HEK293 (cell line): ENCODE measurements at regions not wholly inside any gene's neighbourhood (a gene's known extent, or its start where the extent isn't known, plus 50 kb on each side); places are given as distances from the start of the nearest gene placed in this dataset.

Experiments used
- FEZF1 ChIP-seq: fragments of 450-650 bp; formaldehyde crosslinking; IDR thresholded peaks from 2 replicates; pipeline ENCODE4 v1.5.1; 2016; ENCODE audit warnings: missing biosample characterization, missing genetic modification characterization
- TCF7L2 ChIP-seq: IDR thresholded peaks from 2 replicates; pipeline ENCODE4 v1.6.1; 2011; ENCODE audit warnings: low read depth, mild to moderate bottlenecking, inconsistent platforms, low read length, moderate library complexity, borderline replicate concordance
- ZEB2 ChIP-seq: fragments of 450-650 bp; formaldehyde crosslinking; IDR thresholded peaks from 2 replicates; pipeline ENCODE4 v1.5.1; 2016; ENCODE audit warnings: missing biosample characterization, missing genetic modification characterization
- ZNF146 ChIP-seq: fragments of 450-650 bp; formaldehyde crosslinking; IDR thresholded peaks from 2 replicates; pipeline ENCODE4 v1.5.1; 2016; ENCODE audit warnings: missing biosample characterization, missing genetic modification characterization
- ZNF175 ChIP-seq: fragments of 450-650 bp; formaldehyde crosslinking; IDR thresholded peaks from 2 replicates; pipeline ENCODE4 v1.5.1; 2016; ENCODE audit warnings: missing biosample characterization, missing genetic modification characterization
- TF ChIP-seq, protein P1 (sequence below): fragments of 450-650 bp; formaldehyde crosslinking; IDR thresholded peaks from 2 replicates; pipeline ENCODE4 v1.5.1; 2016; ENCODE audit warnings: missing biosample characterization, missing genetic modification characterization
- TF ChIP-seq, protein P2 (sequence below): fragments of 450-650 bp; formaldehyde crosslinking; IDR thresholded peaks from 2 replicates; pipeline ENCODE4 v1.5.1; 2016; ENCODE audit warnings: missing biosample characterization, missing genetic modification characterization, borderline replicate concordance
- TF ChIP-seq, protein P3 (sequence below): fragments of 450-650 bp; formaldehyde crosslinking; IDR thresholded peaks from 2 replicates; pipeline ENCODE4 v1.5.1; 2016; ENCODE audit warnings: missing biosample characterization, missing genetic modification characterization

DNA sequence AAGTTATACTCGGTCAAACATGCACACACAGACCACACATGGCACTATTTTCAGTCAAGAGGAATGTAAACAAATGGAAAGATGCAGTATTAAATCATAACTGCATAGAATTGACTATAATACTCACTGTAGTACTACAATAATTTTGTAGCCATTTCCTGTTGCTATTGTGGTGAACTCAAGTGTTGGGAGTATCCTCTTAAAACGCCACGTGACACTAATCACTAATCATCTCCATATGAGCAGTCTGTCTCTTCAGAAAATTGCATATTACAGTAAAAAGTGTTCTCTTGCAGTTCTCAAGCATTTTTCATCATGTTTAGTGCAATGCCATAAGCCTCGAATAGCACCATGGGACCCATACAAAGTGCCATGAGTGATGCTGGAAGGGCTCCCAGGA, 258.7 kb upstream of the ID4 start:
- no peak for TF ChIP-seq ZNF146 (tag by site-specific recombination)
- no peak for TF ChIP-seq ZEB2 (tag by site-specific recombination)
- TF ChIP-seq TCF7L2 = no peak
- TF ChIP-seq FEZF1 (tag by site-specific recombination) = no peak
- TF ChIP-seq, protein P1, sequence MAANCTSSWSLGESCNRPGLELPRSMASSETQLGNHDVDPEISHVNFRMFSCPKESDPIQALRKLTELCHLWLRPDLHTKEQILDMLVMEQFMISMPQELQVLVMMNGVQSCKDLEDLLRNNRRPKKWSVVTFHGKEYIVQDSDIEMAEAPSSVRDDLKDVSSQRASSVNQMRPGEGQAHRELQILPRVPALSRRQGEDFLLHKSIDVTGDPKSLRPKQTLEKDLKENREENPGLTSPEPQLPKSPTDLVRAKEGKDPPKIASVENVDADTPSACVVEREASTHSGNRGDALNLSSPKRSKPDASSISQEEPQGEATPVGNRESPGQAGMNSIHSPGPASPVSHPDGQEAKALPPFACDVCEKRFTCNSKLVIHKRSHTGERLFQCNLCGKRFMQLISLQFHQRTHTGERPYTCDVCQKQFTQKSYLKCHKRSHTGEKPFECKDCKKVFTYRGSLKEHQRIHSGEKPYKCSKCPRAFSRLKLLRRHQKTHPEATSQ = no peak
- TF ChIP-seq, protein P2, sequence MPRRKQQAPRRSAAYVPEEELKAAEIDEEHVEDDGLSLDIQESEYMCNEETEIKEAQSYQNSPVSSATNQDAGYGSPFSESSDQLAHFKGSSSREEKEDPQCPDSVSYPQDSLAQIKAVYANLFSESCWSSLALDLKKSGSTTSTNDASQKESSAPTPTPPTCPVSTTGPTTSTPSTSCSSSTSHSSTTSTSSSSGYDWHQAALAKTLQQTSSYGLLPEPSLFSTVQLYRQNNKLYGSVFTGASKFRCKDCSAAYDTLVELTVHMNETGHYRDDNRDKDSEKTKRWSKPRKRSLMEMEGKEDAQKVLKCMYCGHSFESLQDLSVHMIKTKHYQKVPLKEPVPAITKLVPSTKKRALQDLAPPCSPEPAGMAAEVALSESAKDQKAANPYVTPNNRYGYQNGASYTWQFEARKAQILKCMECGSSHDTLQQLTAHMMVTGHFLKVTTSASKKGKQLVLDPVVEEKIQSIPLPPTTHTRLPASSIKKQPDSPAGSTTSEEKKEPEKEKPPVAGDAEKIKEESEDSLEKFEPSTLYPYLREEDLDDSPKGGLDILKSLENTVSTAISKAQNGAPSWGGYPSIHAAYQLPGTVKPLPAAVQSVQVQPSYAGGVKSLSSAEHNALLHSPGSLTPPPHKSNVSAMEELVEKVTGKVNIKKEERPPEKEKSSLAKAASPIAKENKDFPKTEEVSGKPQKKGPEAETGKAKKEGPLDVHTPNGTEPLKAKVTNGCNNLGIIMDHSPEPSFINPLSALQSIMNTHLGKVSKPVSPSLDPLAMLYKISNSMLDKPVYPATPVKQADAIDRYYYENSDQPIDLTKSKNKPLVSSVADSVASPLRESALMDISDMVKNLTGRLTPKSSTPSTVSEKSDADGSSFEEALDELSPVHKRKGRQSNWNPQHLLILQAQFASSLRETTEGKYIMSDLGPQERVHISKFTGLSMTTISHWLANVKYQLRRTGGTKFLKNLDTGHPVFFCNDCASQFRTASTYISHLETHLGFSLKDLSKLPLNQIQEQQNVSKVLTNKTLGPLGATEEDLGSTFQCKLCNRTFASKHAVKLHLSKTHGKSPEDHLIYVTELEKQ (tag by site-specific recombination) = no peak
- TF ChIP-seq ZNF175 (tag by site-specific recombination) = no peak
- TF ChIP-seq, protein P3, sequence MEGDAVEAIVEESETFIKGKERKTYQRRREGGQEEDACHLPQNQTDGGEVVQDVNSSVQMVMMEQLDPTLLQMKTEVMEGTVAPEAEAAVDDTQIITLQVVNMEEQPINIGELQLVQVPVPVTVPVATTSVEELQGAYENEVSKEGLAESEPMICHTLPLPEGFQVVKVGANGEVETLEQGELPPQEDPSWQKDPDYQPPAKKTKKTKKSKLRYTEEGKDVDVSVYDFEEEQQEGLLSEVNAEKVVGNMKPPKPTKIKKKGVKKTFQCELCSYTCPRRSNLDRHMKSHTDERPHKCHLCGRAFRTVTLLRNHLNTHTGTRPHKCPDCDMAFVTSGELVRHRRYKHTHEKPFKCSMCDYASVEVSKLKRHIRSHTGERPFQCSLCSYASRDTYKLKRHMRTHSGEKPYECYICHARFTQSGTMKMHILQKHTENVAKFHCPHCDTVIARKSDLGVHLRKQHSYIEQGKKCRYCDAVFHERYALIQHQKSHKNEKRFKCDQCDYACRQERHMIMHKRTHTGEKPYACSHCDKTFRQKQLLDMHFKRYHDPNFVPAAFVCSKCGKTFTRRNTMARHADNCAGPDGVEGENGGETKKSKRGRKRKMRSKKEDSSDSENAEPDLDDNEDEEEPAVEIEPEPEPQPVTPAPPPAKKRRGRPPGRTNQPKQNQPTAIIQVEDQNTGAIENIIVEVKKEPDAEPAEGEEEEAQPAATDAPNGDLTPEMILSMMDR (tag by site-specific recombination) = no peak
